Ascending aorta (tissue), 2 donors: ENCODE measurements at regions not wholly inside any gene's neighbourhood (a gene's known extent, or its start where the extent isn't known, plus 50 kb on each side); places are given as distances from the start of the nearest gene placed in this dataset.

Experiments
- DNase-seq, 2 donors: peaks; one replicate each; pipeline ENCODE4 v3.0.0-alpha.2; 2019; ENCODE audit warnings: low spot score in 2 of 2
- H3K27ac ChIP-seq, 2 donors: fragments of 200-600 bp; sonication (generic); one replicate each; pipeline ENCODE4 v1.5.1; 2016 to 2017; ENCODE audit warnings: mild to moderate bottlenecking in 1 of 2
- H3K27me3 ChIP-seq: fragments of 200-600 bp; sonication (generic); one replicate; pipeline ENCODE4 v1.5.1; 2017
- H3K36me3 ChIP-seq, 2 donors: fragments of 200-600 bp; sonication (generic); one replicate each; pipeline ENCODE4 v1.5.1; 2016
- H3K4me1 ChIP-seq, 2 donors: fragments of 200-600 bp; sonication (generic); one replicate each; pipeline ENCODE4 v1.5.1; 2016 to 2017; ENCODE audit warnings: mild to moderate bottlenecking in 1 of 2
- H3K4me3 ChIP-seq, 2 donors: fragments of 200-600 bp; sonication (generic); one replicate each; pipeline ENCODE4 v1.5.1; 2016 to 2017; ENCODE audit warnings: mild to moderate bottlenecking in 1 of 2
- H3K9me3 ChIP-seq, 2 donors: fragments of 200-600 bp; sonication (generic); one replicate each; pipeline ENCODE4 v1.5.1; 2016
- intact Hi-C: fragments of 100-400 bp; cut with DNase I; formaldehyde crosslinking; loops from one replicate; pipeline ENCODE4 v1.15.1; 2023
- TF ChIP-seq, protein P1 (sequence below), 3 experiments: fragments of 200-600 bp in 2 of 3; fragments of 450-650 bp in 1 of 3; sonication (generic) in 2 of 3; IDR thresholded peaks; one replicate each; pipeline ENCODE4 v1.5.1; 2016 to 2019; ENCODE audit warnings: antibody characterized with exemption in 3 of 3, mild to moderate bottlenecking in 1 of 3, moderate library complexity in 1 of 3

DNA sequence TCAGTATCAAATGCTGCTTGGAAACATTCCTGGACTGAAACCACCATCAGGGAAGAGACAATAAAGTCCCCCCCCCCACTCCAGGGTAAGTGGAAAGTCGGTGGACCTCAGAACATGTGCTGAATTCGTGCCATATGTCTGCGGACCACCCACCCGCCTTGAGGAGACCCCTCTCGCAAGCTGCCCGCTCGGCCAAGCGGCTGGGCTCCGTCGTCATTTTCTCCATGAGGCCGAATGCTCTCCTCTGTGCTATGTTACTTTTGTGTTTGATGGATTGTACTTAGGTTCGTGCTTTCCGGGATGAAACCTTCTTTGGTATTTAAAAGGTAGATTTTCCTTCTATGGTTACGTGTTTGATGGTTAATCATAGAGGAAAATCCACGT, 136.2 kb upstream of the RTL1 start:
- no peaks in the 10 kb centered on the region for H3K4me1 ChIP-seq
- no peak overlapping the region for H3K4me3 ChIP-seq
- intact Hi-C loops, result no loop called here
- no peak overlapping the region for H3K27ac ChIP-seq
- no peaks in the 10 kb centered on the region for H3K27me3 ChIP-seq
- H3K9me3 ChIP-seq, result no peaks in the 10 kb centered on the region
- TF ChIP-seq, protein P1, sequence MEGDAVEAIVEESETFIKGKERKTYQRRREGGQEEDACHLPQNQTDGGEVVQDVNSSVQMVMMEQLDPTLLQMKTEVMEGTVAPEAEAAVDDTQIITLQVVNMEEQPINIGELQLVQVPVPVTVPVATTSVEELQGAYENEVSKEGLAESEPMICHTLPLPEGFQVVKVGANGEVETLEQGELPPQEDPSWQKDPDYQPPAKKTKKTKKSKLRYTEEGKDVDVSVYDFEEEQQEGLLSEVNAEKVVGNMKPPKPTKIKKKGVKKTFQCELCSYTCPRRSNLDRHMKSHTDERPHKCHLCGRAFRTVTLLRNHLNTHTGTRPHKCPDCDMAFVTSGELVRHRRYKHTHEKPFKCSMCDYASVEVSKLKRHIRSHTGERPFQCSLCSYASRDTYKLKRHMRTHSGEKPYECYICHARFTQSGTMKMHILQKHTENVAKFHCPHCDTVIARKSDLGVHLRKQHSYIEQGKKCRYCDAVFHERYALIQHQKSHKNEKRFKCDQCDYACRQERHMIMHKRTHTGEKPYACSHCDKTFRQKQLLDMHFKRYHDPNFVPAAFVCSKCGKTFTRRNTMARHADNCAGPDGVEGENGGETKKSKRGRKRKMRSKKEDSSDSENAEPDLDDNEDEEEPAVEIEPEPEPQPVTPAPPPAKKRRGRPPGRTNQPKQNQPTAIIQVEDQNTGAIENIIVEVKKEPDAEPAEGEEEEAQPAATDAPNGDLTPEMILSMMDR (IDR thresholded peaks at IDR 0.05), result no peak
- H3K36me3 ChIP-seq, result no peaks in the 10 kb centered on the region
- DNase-seq, result no peak

DNA sequence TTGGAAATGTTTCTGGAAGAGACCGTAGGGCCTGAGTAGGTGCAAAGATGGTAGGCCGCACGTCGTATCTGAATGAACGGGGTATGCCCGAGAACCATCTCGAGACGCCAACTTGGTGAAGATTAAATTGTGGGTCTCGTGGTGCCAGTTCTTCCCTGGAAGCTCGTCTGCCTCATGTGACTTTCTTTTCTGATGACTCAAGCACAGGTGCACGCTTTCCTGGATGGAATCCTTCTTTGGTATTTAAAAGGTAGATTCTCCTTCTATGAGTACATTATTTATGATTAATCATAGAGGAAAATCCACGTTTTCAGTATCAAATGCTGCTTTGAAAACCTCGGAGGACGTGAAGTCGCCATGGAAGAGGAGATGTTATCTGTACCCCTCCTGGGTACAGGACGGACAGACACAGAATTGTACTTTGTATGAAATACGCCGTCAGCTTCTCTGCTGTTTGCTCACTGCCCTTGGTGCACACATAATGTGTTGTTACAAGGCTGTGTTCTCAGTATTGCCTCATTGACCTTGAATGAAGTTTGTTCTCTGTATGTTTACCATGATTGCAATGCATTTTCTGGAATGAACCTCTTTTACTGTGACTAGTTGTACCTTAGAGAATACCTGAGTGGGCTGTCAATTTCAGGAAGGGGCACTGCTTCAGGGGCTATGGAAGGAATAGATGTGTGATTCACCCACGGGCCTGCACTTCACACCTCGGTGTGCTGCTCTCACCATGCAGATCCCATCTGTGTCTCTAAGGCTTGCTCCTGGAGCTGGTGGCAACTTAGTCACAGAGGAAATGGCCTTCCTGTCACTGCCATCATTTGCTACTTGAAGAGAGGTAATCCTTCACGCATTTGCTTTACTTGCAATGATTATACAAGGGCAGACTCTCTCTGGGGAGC, 137.3 kb upstream of the RTL1 start:
- H3K27ac ChIP-seq, result no peak overlapping the region
- H3K4me3 ChIP-seq, result no peak overlapping the region
- TF ChIP-seq, protein P1 (IDR thresholded peaks at IDR 0.05), result no peak
- no peak for DNase-seq
- H3K4me1 ChIP-seq, result no peaks in the 10 kb centered on the region
- no peaks in the 10 kb centered on the region for H3K27me3 ChIP-seq
- intact Hi-C loops, result no loop called here
- no peaks in the 10 kb centered on the region for H3K9me3 ChIP-seq
- H3K36me3 ChIP-seq, result no peaks in the 10 kb centered on the region

DNA sequence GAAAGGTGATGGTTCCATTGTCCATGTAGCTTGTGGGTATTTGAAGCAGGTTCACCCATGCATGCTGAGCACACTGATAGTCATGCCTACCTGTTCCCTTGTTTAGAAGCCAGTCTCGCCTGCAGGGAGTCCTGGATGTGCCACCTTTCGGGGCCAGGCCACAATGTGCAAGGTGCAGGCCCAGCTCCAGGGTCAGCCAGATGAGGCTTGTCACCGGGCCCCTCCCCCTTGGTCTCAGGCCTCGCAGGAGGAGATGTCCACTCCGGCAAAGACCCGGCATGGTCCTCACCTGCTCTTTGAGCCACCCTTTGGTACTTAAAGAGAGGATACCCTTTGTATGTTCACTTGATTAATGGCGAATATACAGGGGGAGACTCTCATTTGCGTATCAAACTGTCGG, 140.4 kb upstream of the RTL1 start:
- Histone ChIP-seq H3K27me3 (no peaks in the 10 kb centered on the region), H3K27ac (no peak overlapping the region), H3K36me3 (no peaks in the 10 kb centered on the region), H3K4me3 (no peak overlapping the region), H3K4me1 (no peaks in the 10 kb centered on the region), H3K9me3 (no peaks in the 10 kb centered on the region)
- TF ChIP-seq, protein P1 (IDR thresholded peaks at IDR 0.05), result no peak
- intact Hi-C loops, result no loop called here
- DNase-seq, result no peak

DNA sequence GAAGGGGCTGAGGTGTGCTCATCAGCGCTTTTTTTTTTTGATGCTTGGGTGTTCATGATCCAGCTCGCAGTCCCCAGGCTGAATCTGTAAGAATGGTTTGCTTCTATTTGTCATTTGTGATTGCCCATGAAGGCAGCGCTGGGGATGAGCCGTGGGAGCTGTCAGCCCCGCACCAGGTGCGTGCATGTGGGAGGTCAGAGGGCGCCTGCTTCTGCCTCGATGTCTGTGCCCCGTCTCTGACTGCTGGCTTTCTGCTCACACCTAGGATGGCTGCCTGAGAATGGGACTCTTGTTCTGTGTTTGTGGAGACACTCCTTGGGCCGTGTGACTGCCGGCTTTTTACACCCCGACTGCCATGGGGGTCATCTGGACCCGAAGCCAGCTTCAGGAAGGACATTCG, 141.2 kb upstream of the RTL1 start:
- Histone ChIP-seq H3K36me3 (no peaks in the 10 kb centered on the region), H3K9me3 (no peaks in the 10 kb centered on the region), H3K4me1 (no peaks in the 10 kb centered on the region), H3K4me3 (no peak overlapping the region), H3K27me3 (no peaks in the 10 kb centered on the region), H3K27ac (no peak overlapping the region)
- intact Hi-C loops, result no loop called here
- TF ChIP-seq, protein P1 (IDR thresholded peaks at IDR 0.05), result no peak
- no peak for DNase-seq

DNA sequence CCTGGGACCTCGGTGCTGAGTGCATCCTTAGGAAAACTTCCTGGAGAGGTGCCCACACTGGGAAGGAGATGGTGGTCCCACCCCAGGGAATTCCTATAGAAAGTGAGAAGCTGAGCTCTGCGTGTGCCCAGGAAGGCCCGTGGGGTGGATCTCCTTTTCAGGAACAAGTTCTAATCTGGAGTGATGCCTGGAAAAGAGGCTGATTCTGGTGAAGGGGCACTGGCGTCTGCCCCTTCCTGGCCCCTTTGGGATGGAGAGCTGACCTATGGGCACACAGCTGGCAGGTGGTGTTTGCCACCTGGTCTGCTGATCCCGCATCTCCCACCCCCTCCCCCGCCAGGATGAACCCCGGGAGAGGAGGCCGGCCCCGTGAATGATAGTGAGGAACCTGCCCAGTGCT, 142.0 kb upstream of the RTL1 start:
- DNase-seq, result no peak
- Histone ChIP-seq H3K36me3 (no peaks in the 10 kb centered on the region), H3K4me3 (no peak overlapping the region), H3K27me3 (no peaks in the 10 kb centered on the region), H3K4me1 (no peaks in the 10 kb centered on the region), H3K27ac (no peak overlapping the region), H3K9me3 (no peaks in the 10 kb centered on the region)
- intact Hi-C loops, result no loop called here
- TF ChIP-seq, protein P1 (IDR thresholded peaks at IDR 0.05), result no peak
